ENCODE measurements at regions not wholly inside any gene's neighbourhood (a gene's known extent, or its start where the extent isn't known, plus 50 kb on each side); places are given as distances from the start of the nearest gene placed in this dataset.

GRCh38 chr3:146839727-146840375 is 234.7 kb upstream of the PLSCR5 start:
- no peak overlapping the region for H3K27ac ChIP-seq (ENCODE audit: insufficient read depth, low read length)
- no peaks in the 10 kb centered on the region for H3K9me1 ChIP-seq (ENCODE audit: insufficient read depth, low read length)
- H3K18ac ChIP-seq (ENCODE audit: low read depth, low read length) = no peak overlapping the region
- WGBS, 2 experiments (ENCODE audit: extremely low coverage in 2 of 2, insufficient read length in 1 of 2) = 100% methylated on average over 1 of the region's 3 CpGs; no CpG with 5 or more reads in 1 of the 2 experiments
- H4K8ac ChIP-seq (ENCODE audit: low read depth in 2 of 2, low read length in 2 of 2) = no peak overlapping the region
- POLR2A ChIA-PET (ENCODE audit: unreplicated experiment) = no interaction called here
- no peak overlapping the region for H2AK5ac ChIP-seq (ENCODE audit: low read depth, low read length)
- no TSS peak for BruUV-seq (replicated peaks)
- H3K4ac ChIP-seq (ENCODE audit: low read depth, low read length) = no peak overlapping the region
- H4K91ac ChIP-seq (ENCODE audit: insufficient read depth, low read depth, low read length) = no peak overlapping the region
- no peak overlapping the region for H3K23ac ChIP-seq (ENCODE audit: low read depth, low read length)
- no peak overlapping the region for H4K5ac ChIP-seq (ENCODE audit: low read depth, low read length)
- H3K9ac ChIP-seq (ENCODE audit: low read depth, low read length) = no peak overlapping the region
- H3K27me3 ChIP-seq (ENCODE audit: control insufficient read depth, insufficient read depth, low read length) = no peaks in the 10 kb centered on the region
- no peak overlapping the region for H3K4me3 ChIP-seq (ENCODE audit: insufficient read depth, low read depth, low read length)
- DNase-seq (no peak), ATAC-seq (ENCODE audit: low read depth) (no peak)
- in situ Hi-C loops (cut with MboI; ENCODE audit: low sequenced_read_pairs) (no loop called here), dilution Hi-C loops (cut with HindIII; ENCODE audit: low sequenced_read_pairs, unreplicated experiment) (no loop called here), intact Hi-C loops (cut with micrococcal nuclease) (no loop called here)
- no peaks in the 10 kb centered on the region for H3K9me3 ChIP-seq (ENCODE audit: control insufficient read depth, insufficient read depth, low read length)
- no peaks in the 10 kb centered on the region for H3K36me3 ChIP-seq (ENCODE audit: control insufficient read depth, insufficient read depth, low read length)
- TF ChIP-seq FOS (IDR thresholded peaks at IDR 0.05; ENCODE audit: low read depth, low read length) = no peak
- TF ChIP-seq ELK1 (IDR thresholded peaks at IDR 0.05; ENCODE audit: borderline replicate concordance, low read depth, low read length) = no peak
- TF ChIP-seq BHLHE40 (IDR thresholded peaks at IDR 0.05; ENCODE audit: low read depth, low read length) = no peak
- no peak for TF ChIP-seq RCOR1 (IDR thresholded peaks at IDR 0.05; ENCODE audit: insufficient replicate concordance, low read length)
- no peak for TF ChIP-seq CHD1 (IDR thresholded peaks at IDR 0.05; ENCODE audit: low read depth, low read length)
- no peak for TF ChIP-seq POLR2A (IDR thresholded peaks at IDR 0.05; ENCODE audit: low read depth, low read length)
- no peak for TF ChIP-seq MXI1 (IDR thresholded peaks at IDR 0.05; ENCODE audit: borderline replicate concordance, low read depth, low read length)
- TF ChIP-seq MAFK (IDR thresholded peaks at IDR 0.05; ENCODE audit: low read depth, low read length) = no peak
- no peak for TF ChIP-seq RFX5 (IDR thresholded peaks at IDR 0.05; ENCODE audit: low read depth, low read length)
- H4K20me1 ChIP-seq (ENCODE audit: insufficient read depth, low read length) = no peaks in the 10 kb centered on the region
- no peak overlapping the region for H3K56ac ChIP-seq (ENCODE audit: extremely low read depth, insufficient read depth, low read length)
- H3K4me1 ChIP-seq (ENCODE audit: control insufficient read depth, insufficient read depth, low read length) = no peaks in the 10 kb centered on the region
- no peak overlapping the region for H3K4me2 ChIP-seq (ENCODE audit: low read depth, low read length)
- no peak overlapping the region for H2AK9ac ChIP-seq (replicated peaks; ENCODE audit: low read depth, low read length, poor library complexity)
- H2BK120ac ChIP-seq (ENCODE audit: low read depth, low read length) = no peak overlapping the region
- H2BK15ac ChIP-seq (ENCODE audit: low read depth, low read length) = no peak overlapping the region
- H3K14ac ChIP-seq (replicated peaks; ENCODE audit: low read depth, low read length) = no peak overlapping the region
- no peak overlapping the region for H2BK20ac ChIP-seq (ENCODE audit: low read depth, low read length)
- CTCF ChIA-PET = no interaction called here
- H2BK5ac ChIP-seq (ENCODE audit: low read depth, low read length, poor library complexity, severe bottlenecking) = no peak overlapping the region
- no peaks in the 10 kb centered on the region for H3K79me1 ChIP-seq (ENCODE audit: low read depth in 1 of 2, low read length in 2 of 2)
- H2AFZ ChIP-seq (replicated peaks; ENCODE audit: low read length, poor library complexity) = no peak overlapping the region
